ENCODE measurements at regions not wholly inside any gene's neighbourhood (a gene's known extent, or its start where the extent isn't known, plus 50 kb on each side); places are given as distances from the start of the nearest gene placed in this dataset.

- no peak overlapping the region for H3K27ac Mint-ChIP-seq (ENCODE audit: unreplicated experiment)
- TF ChIP-seq CTCF (IDR thresholded peaks at IDR 0.05): no peak
- H3K9me3 Mint-ChIP-seq (ENCODE audit: unreplicated experiment): peaks cover 4% of the 10 kb centered on the region
- no peak overlapping the region for H3K4me3 Mint-ChIP-seq (ENCODE audit: unreplicated experiment)
- no peaks in the 10 kb centered on the region for H3K36me3 Mint-ChIP-seq (ENCODE audit: unreplicated experiment)
- H3K4me1 Mint-ChIP-seq (ENCODE audit: unreplicated experiment): peaks cover 23% of the 10 kb centered on the region
- no peak for DNase-seq (ENCODE audit: extremely low spot score, unreplicated experiment)
- no peaks in the 10 kb centered on the region for H3K27me3 Mint-ChIP-seq (ENCODE audit: unreplicated experiment)
Measured at GRCh38 chr5:2136728-2137333, 254.1 kb upstream of the IRX4 start.

GRCh38 chr5:2135833-2136232, 253.1 kb upstream of the IRX4 start:
- Mint-ChIP-seq H3K27ac (ENCODE audit: unreplicated experiment) (no peak overlapping the region), H3K4me1 (ENCODE audit: unreplicated experiment) (peaks cover 23% of the 10 kb centered on the region), H3K27me3 (ENCODE audit: unreplicated experiment) (no peaks in the 10 kb centered on the region), H3K4me3 (ENCODE audit: unreplicated experiment) (no peak overlapping the region), H3K9me3 (ENCODE audit: unreplicated experiment) (peaks cover 4% of the 10 kb centered on the region), H3K36me3 (ENCODE audit: unreplicated experiment) (no peaks in the 10 kb centered on the region)
- no peak for TF ChIP-seq CTCF (IDR thresholded peaks at IDR 0.05)
- no peak for DNase-seq (ENCODE audit: extremely low spot score, unreplicated experiment)

GRCh38 chr5:2135354-2135753, 252.6 kb upstream of the IRX4 start:
- peaks cover 23% of the 10 kb centered on the region for H3K4me1 Mint-ChIP-seq (ENCODE audit: unreplicated experiment)
- no peaks in the 10 kb centered on the region for H3K27me3 Mint-ChIP-seq (ENCODE audit: unreplicated experiment)
- H3K4me3 Mint-ChIP-seq (ENCODE audit: unreplicated experiment): no peak overlapping the region
- peak overlapping the region; percentile 78 for H3K27ac Mint-ChIP-seq (ENCODE audit: unreplicated experiment)
- no peak for TF ChIP-seq CTCF (IDR thresholded peaks at IDR 0.05)
- H3K36me3 Mint-ChIP-seq (ENCODE audit: unreplicated experiment): no peaks in the 10 kb centered on the region
- DNase-seq (ENCODE audit: extremely low spot score, unreplicated experiment): no peak
- H3K9me3 Mint-ChIP-seq (ENCODE audit: unreplicated experiment): peaks cover 4% of the 10 kb centered on the region

DNA sequence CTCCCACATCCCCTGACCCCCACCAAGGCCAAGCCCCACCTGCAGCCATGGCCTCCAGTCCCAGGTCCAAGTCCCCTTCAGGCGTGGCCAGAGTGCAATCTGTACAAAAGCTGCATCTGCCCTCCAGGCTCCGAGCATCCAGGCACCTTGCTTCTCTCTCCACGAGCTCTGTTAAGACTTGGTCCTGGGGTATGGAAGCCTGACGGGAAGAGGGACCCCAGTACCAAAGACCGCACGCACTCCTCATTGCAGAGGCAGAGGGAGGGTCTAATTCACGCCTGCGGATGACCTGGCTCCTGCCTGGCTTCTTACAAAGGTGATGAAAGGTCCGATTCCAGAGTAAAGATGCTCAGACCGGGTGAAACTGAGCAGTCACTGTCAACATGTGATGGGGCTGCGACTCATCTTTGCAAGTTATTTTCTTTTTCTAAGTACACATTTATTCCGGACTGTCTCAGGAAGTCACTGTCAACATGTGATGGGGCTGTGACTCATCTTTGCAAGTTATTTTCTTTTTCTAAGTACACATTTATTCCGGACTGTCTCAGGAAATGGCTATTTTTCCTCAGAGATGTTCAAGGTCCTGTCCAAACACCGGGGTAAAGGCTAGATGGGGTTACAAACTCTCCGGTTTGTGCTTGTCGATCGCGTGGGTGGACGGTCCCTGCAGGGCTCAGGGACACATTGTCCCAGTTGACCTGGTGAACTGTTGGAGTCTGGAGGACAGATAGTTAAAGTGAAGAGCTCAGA, 252.0 kb upstream of the IRX4 start:
- Mint-ChIP-seq H3K4me3 (ENCODE audit: unreplicated experiment) (no peak overlapping the region), H3K36me3 (ENCODE audit: unreplicated experiment) (no peaks in the 10 kb centered on the region), H3K9me3 (ENCODE audit: unreplicated experiment) (peaks cover 4% of the 10 kb centered on the region), H3K27me3 (ENCODE audit: unreplicated experiment) (no peaks in the 10 kb centered on the region), H3K4me1 (ENCODE audit: unreplicated experiment) (peaks cover 23% of the 10 kb centered on the region), H3K27ac (ENCODE audit: unreplicated experiment) (peak overlapping the region; percentile 78)
- no peak for DNase-seq (ENCODE audit: extremely low spot score, unreplicated experiment)
- TF ChIP-seq CTCF (IDR thresholded peaks at IDR 0.05): no peak

GRCh38 chr5:2133936-2134335, 251.2 kb upstream of the IRX4 start:
- Mint-ChIP-seq H3K9me3 (ENCODE audit: unreplicated experiment) (peaks cover 4% of the 10 kb centered on the region), H3K4me1 (ENCODE audit: unreplicated experiment) (peaks cover 23% of the 10 kb centered on the region), H3K4me3 (ENCODE audit: unreplicated experiment) (no peak overlapping the region), H3K36me3 (ENCODE audit: unreplicated experiment) (no peaks in the 10 kb centered on the region), H3K27me3 (ENCODE audit: unreplicated experiment) (no peaks in the 10 kb centered on the region), H3K27ac (ENCODE audit: unreplicated experiment) (no peak overlapping the region)
- TF ChIP-seq CTCF (IDR thresholded peaks at IDR 0.05): no peak
- no peak for DNase-seq (ENCODE audit: extremely low spot score, unreplicated experiment)
